ENCODE measurements at regions not wholly inside any gene's neighbourhood (a gene's known extent, or its start where the extent isn't known, plus 50 kb on each side); places are given as distances from the start of the nearest gene placed in this dataset.
"Not testable (repeated sequence)": the region's sequence is repeated elsewhere in the genome, so short reads cannot be mapped to it uniquely, and the experiment has no call there.

DNA sequence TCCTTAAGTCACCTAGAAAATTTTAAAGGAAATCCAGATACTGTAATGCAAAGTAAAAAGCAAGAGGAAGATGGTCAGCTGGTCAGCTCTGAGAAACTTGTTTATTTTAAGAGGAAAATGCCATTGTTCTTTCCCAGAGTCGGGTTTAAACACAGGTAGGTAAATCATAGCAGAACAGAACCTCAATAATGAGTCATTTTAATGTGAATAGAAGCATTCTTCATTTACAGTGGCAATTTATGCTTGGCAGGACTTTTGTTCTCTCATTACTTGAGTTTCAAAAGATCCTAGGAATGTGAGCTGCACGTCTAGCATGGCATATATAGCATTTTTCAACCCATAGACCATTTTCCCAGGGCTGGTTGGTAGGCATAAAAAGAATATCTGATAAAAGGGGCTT is 132.3 kb downstream of the LIG4 start:
- Histone ChIP-seq H3K4me2 (no peak overlapping the region), H3K36me3 (no peaks in the 10 kb centered on the region), H3K27me3 (no peaks in the 10 kb centered on the region), H3K27ac (no peak overlapping the region), H3K4me3 (no peak overlapping the region), H3K4me1 (no peaks in the 10 kb centered on the region), H3K9ac (no peak overlapping the region), H4K20me1 (no peaks in the 10 kb centered on the region), H3K9me3 (no peaks in the 10 kb centered on the region)
- no peak for TF ChIP-seq Cebpa-rat (IDR thresholded peaks at IDR 0.05)

DNA sequence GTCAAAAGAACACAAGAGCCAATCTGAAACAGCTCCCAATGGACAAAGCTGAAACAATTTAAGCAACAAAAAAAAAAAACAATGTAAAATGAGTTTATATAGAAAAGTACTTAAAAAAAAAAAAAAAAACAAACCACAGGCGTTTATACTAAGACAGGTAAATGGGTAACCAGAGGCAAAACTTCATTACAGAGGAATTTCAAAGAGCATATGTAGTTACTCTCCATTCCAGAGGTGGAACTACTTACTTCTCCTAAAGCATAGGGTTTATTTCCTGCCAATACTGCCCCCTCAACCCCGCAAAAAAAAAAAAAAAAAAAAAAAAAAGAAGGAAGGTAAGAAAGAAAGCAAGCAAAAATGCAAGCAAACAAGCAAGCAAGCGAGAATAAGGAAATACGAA is 132.9 kb downstream of the LIG4 start:
- H3K36me3 ChIP-seq: no peaks in the 10 kb centered on the region
- no peak overlapping the region for H3K27ac ChIP-seq
- no peak overlapping the region for H3K4me2 ChIP-seq
- H3K4me3 ChIP-seq: no peak overlapping the region
- no peak overlapping the region for H3K9ac ChIP-seq
- H3K4me1 ChIP-seq: no peaks in the 10 kb centered on the region
- 0 out of 2 replicates have a peak, but pooled peaks cover under 1% of the 10 kb centered on the region for H3K9me3 ChIP-seq
- no peak for TF ChIP-seq Cebpa-rat (IDR thresholded peaks at IDR 0.05)
- H4K20me1 ChIP-seq: no peaks in the 10 kb centered on the region
- no peaks in the 10 kb centered on the region for H3K27me3 ChIP-seq

DNA sequence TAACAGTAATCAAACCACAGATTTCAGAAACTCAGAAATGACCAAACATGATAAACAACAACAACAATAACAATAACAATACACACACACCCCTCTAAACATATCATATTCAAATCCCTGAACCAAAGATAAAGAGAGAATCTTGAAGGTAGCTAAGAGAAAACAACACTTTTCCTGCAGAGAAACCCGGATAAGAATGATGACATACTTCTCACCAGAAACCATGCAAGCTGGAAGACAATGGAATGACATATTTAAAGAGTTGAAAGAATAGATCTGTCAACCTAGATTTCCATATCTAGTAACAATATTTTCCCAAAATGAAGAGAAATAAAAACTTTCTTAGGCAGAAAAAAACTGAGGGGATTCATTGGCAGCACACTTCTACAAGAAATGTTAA is 138.1 kb downstream of the LIG4 start:
- H3K4me2 ChIP-seq: no peak overlapping the region
- H4K20me1 ChIP-seq: no peaks in the 10 kb centered on the region
- no peak overlapping the region for H3K9ac ChIP-seq
- TF ChIP-seq Cebpa-rat (IDR thresholded peaks at IDR 0.05): no peak
- H3K27me3 ChIP-seq: no peaks in the 10 kb centered on the region
- no peaks in the 10 kb centered on the region for H3K4me1 ChIP-seq
- H3K27ac ChIP-seq: no peak overlapping the region
- no peak overlapping the region for H3K4me3 ChIP-seq
- H3K36me3 ChIP-seq: no peaks in the 10 kb centered on the region
- H3K9me3 ChIP-seq: 0 out of 2 replicates have a peak, but pooled peaks cover 7% of the 10 kb centered on the region

DNA sequence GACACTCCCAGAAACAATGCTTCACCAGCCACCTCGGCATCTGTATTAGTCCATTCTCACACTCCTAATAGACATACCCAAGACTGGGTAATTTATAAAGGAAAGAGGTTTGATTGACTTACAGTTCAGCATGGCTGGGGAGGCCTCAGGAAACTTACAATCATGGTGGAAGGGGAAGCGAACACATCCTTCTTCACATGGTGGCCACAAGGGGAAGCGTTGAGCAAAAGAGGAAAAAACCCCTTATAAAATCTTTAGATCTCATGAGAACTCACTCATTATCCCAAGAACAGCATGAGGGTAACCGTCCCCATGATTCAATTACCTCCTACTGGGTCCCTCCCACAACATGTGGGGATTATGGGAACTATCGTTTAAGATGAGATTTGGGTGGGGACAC is 140.9 kb downstream of the LIG4 start:
- H3K27me3 ChIP-seq, H3K4me2 ChIP-seq, H3K27ac ChIP-seq, H3K4me3 ChIP-seq, H3K9ac ChIP-seq, H3K4me1 ChIP-seq, H4K20me1 ChIP-seq, H3K36me3 ChIP-seq: not testable (repeated sequence)
- peaks cover 12% of the 10 kb centered on the region for H3K9me3 ChIP-seq

DNA sequence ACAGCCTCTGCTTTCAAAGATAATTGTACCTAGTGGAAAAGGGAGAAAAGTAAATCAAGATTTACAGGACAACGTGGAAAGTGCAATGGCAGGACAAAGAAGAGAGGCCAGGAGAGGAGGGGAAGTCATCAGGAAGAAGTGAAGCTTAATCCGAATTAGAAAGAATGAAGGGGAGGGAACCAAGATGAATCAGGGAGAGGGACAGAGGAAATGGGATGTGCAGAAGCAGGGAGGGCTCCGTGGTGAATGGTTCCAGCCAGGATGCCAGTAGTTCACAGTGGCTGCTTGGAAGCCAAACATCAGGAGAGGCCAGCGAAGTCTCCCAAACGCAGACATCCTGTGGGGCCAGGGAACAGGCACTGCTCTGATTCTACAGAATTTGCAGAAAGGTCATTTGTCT is 144.4 kb downstream of the LIG4 start:
- H3K36me3 ChIP-seq: no peaks in the 10 kb centered on the region
- H3K9me3 ChIP-seq: peaks cover 19% of the 10 kb centered on the region
- H3K9ac ChIP-seq: no peak overlapping the region
- no peak for TF ChIP-seq Cebpa-rat (IDR thresholded peaks at IDR 0.05)
- no peak overlapping the region for H3K4me2 ChIP-seq
- no peaks in the 10 kb centered on the region for H4K20me1 ChIP-seq
- H3K27ac ChIP-seq: no peak overlapping the region
- no peaks in the 10 kb centered on the region for H3K27me3 ChIP-seq
- no peak overlapping the region for H3K4me3 ChIP-seq
- no peaks in the 10 kb centered on the region for H3K4me1 ChIP-seq

DNA sequence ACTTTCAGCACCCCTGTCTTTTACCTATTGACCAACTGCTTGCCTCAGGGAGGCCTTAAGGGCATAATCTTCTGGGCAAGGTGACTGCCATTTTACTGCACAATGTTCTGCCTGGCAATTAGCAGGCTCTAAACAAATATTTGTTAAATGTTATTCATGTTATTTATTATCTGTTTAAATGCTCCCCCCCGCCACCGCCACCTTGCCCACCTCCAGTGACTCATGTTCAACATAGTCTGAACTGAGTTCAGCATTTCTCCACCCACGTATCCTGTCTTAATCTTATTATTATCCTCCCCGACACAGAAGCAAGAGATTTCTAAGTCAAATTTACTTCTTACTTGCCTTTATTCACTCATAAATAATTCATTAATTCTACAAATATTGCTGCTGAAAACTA is 144.8 kb downstream of the LIG4 start:
- Histone ChIP-seq H3K27me3 (no peaks in the 10 kb centered on the region), H3K9me3 (peaks cover 19% of the 10 kb centered on the region), H3K9ac (no peak overlapping the region), H3K36me3 (no peaks in the 10 kb centered on the region), H3K4me3 (no peak overlapping the region), H4K20me1 (no peaks in the 10 kb centered on the region), H3K27ac (no peak overlapping the region), H3K4me2 (no peak overlapping the region), H3K4me1 (no peaks in the 10 kb centered on the region)
- TF ChIP-seq Cebpa-rat (IDR thresholded peaks at IDR 0.05): no peak

DNA sequence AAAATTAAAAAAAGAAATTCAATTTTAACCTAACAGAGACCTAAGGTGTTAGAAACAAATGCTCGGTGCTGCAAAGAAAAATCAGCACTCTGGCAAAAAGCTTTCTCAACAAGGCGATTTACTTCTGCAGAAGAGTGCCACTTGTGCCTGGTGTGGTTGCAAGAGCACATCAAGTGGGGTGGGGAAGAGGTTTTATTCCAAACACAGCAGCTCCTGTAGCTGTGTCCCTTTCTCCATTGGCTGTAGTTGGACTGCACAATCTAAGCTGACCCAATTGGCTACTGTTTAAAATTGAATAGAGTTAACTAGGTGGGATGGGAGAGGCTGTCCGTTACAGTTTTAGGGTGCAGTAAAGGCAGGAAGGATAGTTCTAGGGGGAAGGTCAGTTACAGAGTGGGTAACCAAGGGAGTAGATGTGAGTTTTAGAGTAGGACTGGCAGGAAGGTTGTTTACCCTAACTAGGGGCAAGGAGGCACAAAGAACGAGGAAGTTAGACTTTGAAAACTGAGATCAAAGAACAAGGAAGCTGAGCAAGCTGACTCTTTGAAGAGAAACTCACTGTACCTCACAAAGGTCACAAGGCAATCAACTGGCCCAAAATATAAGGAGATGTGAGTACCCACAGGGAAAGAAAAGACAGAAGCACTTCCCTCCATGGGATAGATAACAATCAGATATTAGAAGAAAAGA is 145.7 kb downstream of the LIG4 start:
- no peaks in the 10 kb centered on the region for H3K4me1 ChIP-seq
- H3K9me3 ChIP-seq: peaks cover 19% of the 10 kb centered on the region
- H3K36me3 ChIP-seq: no peaks in the 10 kb centered on the region
- no peak overlapping the region for H3K27ac ChIP-seq
- no peak overlapping the region for H3K4me3 ChIP-seq
- H3K9ac ChIP-seq: no peak overlapping the region
- no peak for TF ChIP-seq Cebpa-rat (IDR thresholded peaks at IDR 0.05)
- H3K27me3 ChIP-seq: no peaks in the 10 kb centered on the region
- no peak overlapping the region for H3K4me2 ChIP-seq
- H4K20me1 ChIP-seq: no peaks in the 10 kb centered on the region

DNA sequence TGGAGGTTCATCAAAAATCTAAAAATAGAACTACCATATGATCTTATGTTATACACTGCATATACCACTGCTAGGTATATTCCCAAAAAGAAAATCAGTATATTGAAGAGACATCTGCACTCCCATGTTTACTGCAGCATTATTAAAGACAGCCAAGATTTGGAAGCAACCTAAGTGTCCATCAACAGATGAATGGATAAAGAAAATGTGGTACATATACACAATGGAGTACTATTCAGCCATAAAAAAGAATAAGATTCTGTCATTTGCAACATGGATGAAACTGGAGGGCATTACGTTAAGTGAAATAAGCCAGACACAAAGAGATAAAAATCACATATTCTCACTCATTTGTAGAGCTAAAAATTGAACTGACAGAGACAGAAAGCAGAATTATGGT is 151.0 kb downstream of the LIG4 start:
- H3K27me3 ChIP-seq, H4K20me1 ChIP-seq, H3K4me2 ChIP-seq, H3K36me3 ChIP-seq, H3K4me1 ChIP-seq, H3K9ac ChIP-seq, H3K27ac ChIP-seq, H3K4me3 ChIP-seq: not testable (repeated sequence)
- H3K9me3 ChIP-seq: peaks cover 26% of the 10 kb centered on the region

DNA sequence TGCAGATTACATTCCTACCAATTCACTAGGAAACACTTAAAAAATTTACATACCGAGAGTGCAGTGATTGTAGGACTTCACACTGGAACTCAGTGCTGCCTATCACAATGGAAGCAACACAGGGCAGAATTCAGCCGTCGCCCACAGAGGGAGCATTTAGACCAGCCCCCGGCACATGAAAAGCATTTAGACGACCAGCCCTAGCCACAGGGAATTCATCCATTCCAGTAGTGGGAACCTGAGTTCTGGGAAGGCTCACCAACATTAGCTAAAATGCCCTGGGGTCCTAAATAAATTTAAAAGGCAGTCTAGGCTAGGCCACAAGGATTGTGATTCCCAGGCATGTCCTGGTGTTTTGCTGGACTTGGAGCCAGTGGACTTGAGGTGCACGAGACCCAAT is 155.2 kb downstream of the LIG4 start:
- H3K9me3 ChIP-seq: peaks cover 11% of the 10 kb centered on the region
- no peak overlapping the region for H3K27ac ChIP-seq
- H3K4me3 ChIP-seq: no peak overlapping the region
- no peak for TF ChIP-seq Cebpa-rat (IDR thresholded peaks at IDR 0.05)
- H4K20me1 ChIP-seq: no peaks in the 10 kb centered on the region
- H3K4me2 ChIP-seq: no peak overlapping the region
- no peak overlapping the region for H3K9ac ChIP-seq
- no peaks in the 10 kb centered on the region for H3K36me3 ChIP-seq
- H3K27me3 ChIP-seq: no peaks in the 10 kb centered on the region
- no peaks in the 10 kb centered on the region for H3K4me1 ChIP-seq

DNA sequence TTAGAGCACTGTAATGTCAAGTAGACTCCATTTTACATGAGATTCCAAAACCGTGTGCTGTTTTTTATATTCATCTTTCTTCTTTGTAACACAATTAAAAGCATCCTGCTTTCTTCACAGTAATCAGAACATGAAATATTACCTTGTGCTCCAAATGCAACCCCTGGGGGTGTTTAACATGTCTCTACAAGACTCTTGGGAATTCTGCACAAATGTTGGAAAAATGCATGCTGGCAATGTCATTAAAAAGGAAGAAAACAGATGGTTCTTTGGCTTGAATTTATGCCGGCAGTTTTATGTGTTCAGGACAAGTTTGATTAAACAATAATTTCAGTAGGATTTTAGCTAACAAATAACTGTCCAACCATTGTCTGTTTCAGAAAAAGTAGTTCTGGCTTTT is 159.1 kb downstream of the LIG4 start:
- no peak for TF ChIP-seq Cebpa-rat (IDR thresholded peaks at IDR 0.05)
- Histone ChIP-seq H3K4me2 (no peak overlapping the region), H3K9ac (no peak overlapping the region), H3K4me3 (no peak overlapping the region), H3K27ac (no peak overlapping the region), H3K4me1 (no peaks in the 10 kb centered on the region), H4K20me1 (no peaks in the 10 kb centered on the region), H3K36me3 (no peaks in the 10 kb centered on the region), H3K27me3 (no peaks in the 10 kb centered on the region), H3K9me3 (no peaks in the 10 kb centered on the region)

DNA sequence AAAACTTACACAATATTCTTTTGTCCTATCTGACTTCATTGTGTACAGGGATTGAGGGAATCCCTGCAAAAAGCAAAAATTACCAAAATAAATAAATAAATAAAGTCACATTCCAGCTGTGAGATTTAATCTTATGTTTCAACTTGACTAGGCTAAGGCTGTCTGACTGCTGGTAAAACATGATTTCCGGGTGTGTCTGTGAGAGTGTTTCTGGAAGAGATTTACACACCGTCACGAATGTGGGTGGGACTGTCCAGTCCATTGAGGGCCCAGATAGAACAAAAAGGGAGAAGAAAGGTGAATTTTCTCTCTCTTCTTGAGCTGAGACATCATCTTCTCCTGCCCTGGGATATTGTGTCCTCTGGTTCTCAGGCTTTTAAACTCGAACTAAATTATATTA is 166.1 kb downstream of the LIG4 start:
- Histone ChIP-seq H4K20me1 (no peaks in the 10 kb centered on the region), H3K4me1 (no peaks in the 10 kb centered on the region), H3K4me2 (no peak overlapping the region), H3K9me3 (no peaks in the 10 kb centered on the region), H3K4me3 (no peak overlapping the region), H3K27ac (no peak overlapping the region), H3K9ac (no peak overlapping the region), H3K36me3 (no peaks in the 10 kb centered on the region), H3K27me3 (no peaks in the 10 kb centered on the region)
- no peak for TF ChIP-seq Cebpa-rat (IDR thresholded peaks at IDR 0.05)
